HEK293T (cell line): ENCODE measurements at regions not wholly inside any gene's neighbourhood (a gene's known extent, or its start where the extent isn't known, plus 50 kb on each side); places are given as distances from the start of the nearest gene placed in this dataset.
"Not testable (repeated sequence)": the region's sequence is repeated elsewhere in the genome, so short reads cannot be mapped to it uniquely, and the experiment has no call there.

Experiments used
- ARNT ChIP-seq: fragments of 450-650 bp; IDR thresholded peaks from 2 replicates; pipeline ENCODE4 v1.6.1; 2017; ENCODE audit warnings: mild to moderate bottlenecking
- BHLHE40 ChIP-seq: fragments of 450-650 bp; IDR thresholded peaks from 2 replicates; pipeline ENCODE4 v1.6.1; 2016; ENCODE audit warnings: mild to moderate bottlenecking, moderate library complexity, borderline replicate concordance
- FOXK2 ChIP-seq: fragments of 450-650 bp; IDR thresholded peaks from 2 replicates; pipeline ENCODE4 v1.6.1; 2016; ENCODE audit warnings: mild to moderate bottlenecking
- FOXM1 ChIP-seq: fragments of 450-650 bp; IDR thresholded peaks from 2 replicates; pipeline ENCODE4 v1.6.1; 2017; ENCODE audit warnings: mild to moderate bottlenecking, borderline replicate concordance
- SP1 ChIP-seq: fragments of 450-650 bp; IDR thresholded peaks from 2 replicates; pipeline ENCODE4 v1.6.1; 2017
- SUZ12 ChIP-seq: fragments of 450-650 bp; IDR thresholded peaks from 2 replicates; pipeline ENCODE4 v1.6.1; 2016; ENCODE audit warnings: mild to moderate bottlenecking
- TF ChIP-seq, protein P1 (sequence below): fragments of 450-650 bp; IDR thresholded peaks from 2 replicates; pipeline ENCODE4 v1.6.1; 2016

DNA sequence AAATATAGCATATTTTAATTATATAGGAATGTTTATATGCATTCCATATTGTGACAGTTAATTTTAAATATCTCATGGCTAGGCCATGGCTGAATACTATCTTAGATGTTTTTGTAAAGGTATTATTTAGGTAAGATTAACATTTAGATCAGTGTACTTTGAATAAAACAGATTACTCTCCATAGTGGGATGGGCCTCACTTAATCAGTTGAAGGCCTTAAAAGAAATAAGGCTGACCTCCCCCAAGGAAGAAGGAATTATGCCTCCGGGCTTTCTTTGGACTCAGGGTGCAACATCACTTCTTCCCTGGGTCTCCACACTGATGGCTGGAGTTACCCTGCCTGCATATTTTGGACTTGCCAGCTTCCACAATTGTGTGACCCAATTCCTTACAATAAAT is 113.4 kb downstream of the SEPTIN7 start:
- TF ChIP-seq FOXM1, SUZ12, BHLHE40, ARNT, SP1, FOXK2: not testable (repeated sequence)
- TF ChIP-seq, protein P1, sequence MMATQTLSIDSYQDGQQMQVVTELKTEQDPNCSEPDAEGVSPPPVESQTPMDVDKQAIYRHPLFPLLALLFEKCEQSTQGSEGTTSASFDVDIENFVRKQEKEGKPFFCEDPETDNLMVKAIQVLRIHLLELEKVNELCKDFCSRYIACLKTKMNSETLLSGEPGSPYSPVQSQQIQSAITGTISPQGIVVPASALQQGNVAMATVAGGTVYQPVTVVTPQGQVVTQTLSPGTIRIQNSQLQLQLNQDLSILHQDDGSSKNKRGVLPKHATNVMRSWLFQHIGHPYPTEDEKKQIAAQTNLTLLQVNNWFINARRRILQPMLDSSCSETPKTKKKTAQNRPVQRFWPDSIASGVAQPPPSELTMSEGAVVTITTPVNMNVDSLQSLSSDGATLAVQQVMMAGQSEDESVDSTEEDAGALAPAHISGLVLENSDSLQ: not testable (repeated sequence)
